Motor neuron (in vitro differentiated cells): ENCODE measurements at regions not wholly inside any gene's neighbourhood (a gene's known extent, or its start where the extent isn't known, plus 50 kb on each side); places are given as distances from the start of the nearest gene placed in this dataset.
A peak's percentile ranks its signal among the peaks of the same experiment; 100 is the strongest.
"Not testable (repeated sequence)": the region's sequence is repeated elsewhere in the genome, so short reads cannot be mapped to it uniquely, and the experiment has no call there.

ENCODE experiments used
- ATAC-seq, 8 experiments: fragments of 200-7000 bp; cut with Tn5 transposase; replicated peaks in 6 of 8; 2 replicates each; pipeline ENCODE4 v1.8.0; 2021; ENCODE audit warnings: mild to moderate bottlenecking in 8 of 8, moderate library complexity in 8 of 8
- H3K27ac ChIP-seq, 2 donors: fragments of 250-450 bp; sonication (Bioruptor Pico); 2 replicates each; pipeline ENCODE4 v1.9.0; 2021; ENCODE audit warnings: antibody characterized with exemption in 2 of 2, mild to moderate bottlenecking in 2 of 2, moderate library complexity in 1 of 2
- H3K4me1 ChIP-seq, 2 donors: fragments of 250-450 bp; sonication (Bioruptor Pico); replicated peaks in 1 of 2; 2 replicates each; pipeline ENCODE4 v1.6.1; 2021; ENCODE audit warnings: antibody characterized with exemption in 2 of 2, mild to moderate bottlenecking in 2 of 2, moderate library complexity in 1 of 2
- H3K4me3 ChIP-seq, 5 donors: fragments of 250-450 bp; sonication (Bioruptor Pico); 2 replicates each; pipeline ENCODE4 v1.9.0; 2021; ENCODE audit warnings: antibody characterized with exemption in 5 of 5, mild to moderate bottlenecking in 5 of 5, moderate library complexity in 4 of 5
- WGBS, 10 experiments: fragments of 450-650 bp; shearing (Covaris generic); methylation state at CpG; one replicate each; pipeline ENCODE4 v1.0.0; 2022; 5-methylcytosine and 5-hydroxymethylcytosine counted together
- in situ Hi-C, 9 experiments: fragments of 400-800 bp; cut with MboI; loops; one replicate each; pipeline ENCODE4 v1.15.0; 2021; ENCODE audit warnings: low sequenced_read_pairs in 9 of 9, low pct_unique_long_range_greater_than_20kb in 2 of 9; ENCODE audit not compliant: unreplicated experiment in 9 of 9

DNA sequence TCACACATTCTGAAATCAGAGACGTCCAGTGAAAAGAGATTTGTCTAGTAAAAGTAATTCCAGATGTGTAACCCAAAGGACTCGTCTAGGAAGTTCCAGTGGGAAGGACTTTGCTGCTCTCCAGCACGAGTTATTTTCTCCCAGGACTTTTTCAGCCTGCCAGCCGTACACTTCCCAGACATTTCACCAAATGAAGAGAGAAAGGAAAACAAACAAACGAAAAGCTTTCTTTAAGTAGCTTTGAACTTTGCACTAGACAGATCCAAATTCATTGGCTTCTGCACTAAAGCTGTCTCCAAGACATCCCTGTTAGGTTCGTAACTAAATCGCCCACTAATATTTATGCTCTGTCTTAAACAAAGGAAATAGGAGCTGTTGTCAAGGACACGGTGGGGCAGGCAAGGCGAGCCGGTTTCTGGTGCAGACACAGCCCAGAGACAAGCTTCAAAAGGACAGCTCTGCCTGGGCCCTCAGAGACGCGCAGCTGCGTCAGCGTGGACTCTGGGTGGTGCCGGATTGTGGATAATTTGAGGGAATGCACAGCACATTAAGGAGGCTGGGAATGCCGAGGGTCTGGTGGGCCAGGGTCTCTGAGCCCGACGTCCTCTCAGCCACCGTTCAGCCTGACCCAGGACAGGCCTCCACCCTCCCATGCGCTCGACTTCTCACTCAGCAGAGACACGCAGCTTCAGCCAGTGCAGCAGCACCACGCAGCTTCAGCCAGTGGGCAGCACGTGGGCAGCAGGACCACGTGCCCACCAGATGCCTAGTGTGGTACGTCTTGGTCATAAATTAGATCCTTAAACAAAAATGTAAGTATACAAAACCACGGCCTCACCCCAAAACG is 64.1 kb upstream of the INSIG1 start:
- in situ Hi-C loops: no loop called here
- Histone ChIP-seq H3K4me1 (peaks cover 22 to 23% of the 10 kb centered on the region in 2 donors), H3K4me3 (no peak overlapping the region), H3K27ac (no peak overlapping the region)
- ATAC-seq: peak in 7 of 8 experiments; percentile 3 to 91 (median 72)
- WGBS, 10 experiments: 35 to 90% (median 68%) methylated on average over 1 to 16 of the region's 28 CpGs; no CpG with 5 or more reads in 1 of the 10 experiments

GRCh38 chr7:155234158-155234492 is 63.6 kb upstream of the INSIG1 start:
- in situ Hi-C loops: no loop called here
- no peak overlapping the region for H3K27ac ChIP-seq
- ATAC-seq: peak in 1 of 8 experiments; percentile 8

GRCh38 chr7:155234950-155235789 is 62.5 kb upstream of the INSIG1 start:
- Histone ChIP-seq H3K4me3 (no peak overlapping the region), H3K27ac (no peak overlapping the region), H3K4me1 (peaks cover 16% of the 10 kb centered on the region in 2 donors)
- ATAC-seq: no peak
- in situ Hi-C loops: no loop called here
- whole genome bisulfite sequencing, 10 experiments: 29 to 100% (median 68%) methylated on average over 1 to 12 of the region's 14 CpGs

More at GRCh38 chr7:155234158-155234492, 63.6 kb upstream of the INSIG1 start:
- H3K4me3 ChIP-seq: no peak overlapping the region
- peaks cover 18 to 19% of the 10 kb centered on the region in 2 donors for H3K4me1 ChIP-seq
- 40 to 93% (median 90%) methylated on average over 1 to 5 of the region's 6 CpGs; no CpG with 5 or more reads in 5 of the 10 experiments for WGBS, 10 experiments

DNA sequence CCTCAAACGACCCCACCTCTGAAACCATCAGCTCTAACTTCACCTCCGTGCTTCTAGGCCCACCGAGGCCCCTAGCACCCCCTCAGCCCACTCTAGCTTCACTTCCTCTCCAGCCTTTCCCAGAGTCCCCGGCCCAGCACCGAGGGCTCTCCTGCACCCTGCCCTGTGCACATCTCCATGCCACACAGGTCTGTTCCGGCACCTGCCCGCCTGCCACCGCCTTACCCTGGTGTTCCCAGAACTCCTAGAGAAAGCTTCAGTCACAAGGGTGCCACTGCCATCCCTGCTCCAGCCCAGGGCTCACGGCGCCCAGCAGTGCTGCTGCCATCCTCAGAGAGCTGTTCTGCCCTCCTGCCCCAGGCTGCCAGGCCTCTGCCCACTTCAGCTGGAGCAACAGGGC is 61.3 kb upstream of the INSIG1 start:
- no peak for ATAC-seq
- 100% methylated on average over 1 to 2 of the region's 10 CpGs; no CpG with 5 or more reads in 8 of the 10 experiments for WGBS, 10 experiments
- H3K4me3 ChIP-seq: no peak overlapping the region
- in situ Hi-C loops: no loop called here
- peaks cover 12 to 14% of the 10 kb centered on the region in 2 donors for H3K4me1 ChIP-seq
- no peak overlapping the region for H3K27ac ChIP-seq

- WGBS, 10 experiments: 40 to 84% (median 60%) methylated on average over 1 to 5 of the region's 6 CpGs; no CpG with 5 or more reads in 1 of the 10 experiments
- ATAC-seq: no peak
- Histone ChIP-seq H3K4me3 (no peak overlapping the region), H3K27ac (no peak overlapping the region), H3K4me1 (peaks cover 12 to 14% of the 10 kb centered on the region in 2 donors)
- in situ Hi-C loops: no loop called here
Observed at GRCh38 chr7:155237297-155237696, 60.4 kb upstream of the INSIG1 start.

DNA sequence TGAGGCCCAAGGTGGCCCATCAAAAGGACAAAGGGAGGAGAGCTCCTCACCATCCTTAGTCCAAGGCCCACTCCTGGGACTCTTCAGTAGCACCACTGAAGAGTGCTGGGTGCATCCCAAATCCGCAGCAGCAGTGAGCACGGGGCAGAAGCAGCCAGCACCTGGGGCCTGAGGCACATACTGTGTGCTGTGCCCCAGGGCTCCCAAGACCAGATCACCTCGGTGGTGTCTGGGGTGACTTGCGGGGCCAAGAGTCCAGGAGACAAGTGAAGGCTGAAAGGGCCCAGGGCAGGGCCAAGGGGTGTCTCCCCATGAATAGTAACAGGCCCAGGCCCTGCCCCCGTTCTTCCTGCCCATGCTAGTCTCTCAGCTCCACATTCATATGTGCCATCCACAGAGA is 59.9 kb upstream of the INSIG1 start:
- in situ Hi-C loops: no loop called here
- WGBS, 10 experiments: 50 to 80% methylated on average over 1 of the region's 5 CpGs; no CpG with 5 or more reads in 8 of the 10 experiments

GRCh38 chr7:155239431-155240087 is 58.1 kb upstream of the INSIG1 start:
- in situ Hi-C loops, H3K4me3 ChIP-seq, H3K4me1 ChIP-seq, ATAC-seq, H3K27ac ChIP-seq: not testable (repeated sequence)
- WGBS, 10 experiments: 0 to 97% (median 80%) methylated on average over 1 to 14 of the region's 14 CpGs; no CpG with 5 or more reads in 1 of the 10 experiments

More for the DNA sequence above, 59.9 kb upstream of the INSIG1 start:
- ATAC-seq: no peak
- no peak overlapping the region for H3K27ac ChIP-seq
- H3K4me3 ChIP-seq: no peak overlapping the region
- H3K4me1 ChIP-seq: peaks cover 11 to 12% of the 10 kb centered on the region in 2 donors

DNA sequence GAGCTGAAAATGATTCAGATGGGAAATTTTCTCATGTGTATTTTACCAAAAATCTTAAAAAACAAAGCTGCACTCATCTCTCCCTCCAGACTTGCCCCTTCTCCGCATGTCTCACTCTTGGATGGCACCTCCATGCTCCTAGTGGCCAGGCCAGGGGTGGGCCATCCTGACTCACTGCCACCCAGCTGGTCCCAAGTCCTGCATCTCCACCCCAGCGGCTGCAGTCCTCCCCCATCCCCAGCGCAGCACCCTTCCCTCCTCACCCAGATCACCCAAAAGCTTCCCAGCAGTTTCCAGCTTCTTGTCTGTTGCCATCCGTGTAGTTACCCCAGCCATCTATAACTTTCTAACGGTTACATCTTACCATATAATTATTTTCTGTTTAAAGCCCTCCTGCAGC is 53.0 kb upstream of the INSIG1 start:
- in situ Hi-C loops: no loop called here
- Histone ChIP-seq H3K4me3 (no peak overlapping the region), H3K4me1 (no peaks in the 10 kb centered on the region), H3K27ac (no peak overlapping the region)
- no peak for ATAC-seq
- 72 to 100% (median 90%) methylated on average over 1 to 3 of the region's 5 CpGs; no CpG with 5 or more reads in 6 of the 10 experiments for WGBS, 10 experiments

GRCh38 chr7:155247479-155248365 is 50.0 kb upstream of the INSIG1 start:
- ATAC-seq: no peak
- in situ Hi-C loops: no loop called here
- no peak overlapping the region for H3K4me3 ChIP-seq
- peaks cover 0 to 1% of the 10 kb centered on the region in 2 donors for H3K4me1 ChIP-seq
- no peak overlapping the region for H3K27ac ChIP-seq
- WGBS, 10 experiments: 51 to 100% (median 82%) methylated on average over 1 to 7 of the region's 14 CpGs; no CpG with 5 or more reads in 2 of the 10 experiments
